GM12891 (cell line): ENCODE measurements at regions not wholly inside any gene's neighbourhood (a gene's known extent, or its start where the extent isn't known, plus 50 kb on each side); places are given as distances from the start of the nearest gene placed in this dataset.

Source experiments
- PAX5 ChIP-seq: IDR thresholded peaks from 2 replicates; pipeline ENCODE4 v1.6.1; 2011; ENCODE audit warnings: low read length, moderate library complexity, mild to moderate bottlenecking; ENCODE audit not compliant: insufficient read depth, severe bottlenecking
- POLR2A ChIP-seq: IDR thresholded peaks from 2 replicates; pipeline ENCODE4 v1.6.1; 2011; ENCODE audit warnings: low read depth, low read length, control low read depth
- POLR2AphosphoS5 ChIP-seq: IDR thresholded peaks from 2 replicates; pipeline ENCODE4 v1.6.1; 2011; ENCODE audit warnings: low read depth, low read length, control low read depth
- POU2F2 ChIP-seq: IDR thresholded peaks from 2 replicates; pipeline ENCODE4 v1.6.1; 2011; ENCODE audit warnings: low read depth, mild to moderate bottlenecking, control low read depth, low read length, moderate library complexity
- TAF1 ChIP-seq: IDR thresholded peaks from 2 replicates; pipeline ENCODE4 v1.6.1; 2011; ENCODE audit warnings: low read depth, low read length, control low read depth

DNA sequence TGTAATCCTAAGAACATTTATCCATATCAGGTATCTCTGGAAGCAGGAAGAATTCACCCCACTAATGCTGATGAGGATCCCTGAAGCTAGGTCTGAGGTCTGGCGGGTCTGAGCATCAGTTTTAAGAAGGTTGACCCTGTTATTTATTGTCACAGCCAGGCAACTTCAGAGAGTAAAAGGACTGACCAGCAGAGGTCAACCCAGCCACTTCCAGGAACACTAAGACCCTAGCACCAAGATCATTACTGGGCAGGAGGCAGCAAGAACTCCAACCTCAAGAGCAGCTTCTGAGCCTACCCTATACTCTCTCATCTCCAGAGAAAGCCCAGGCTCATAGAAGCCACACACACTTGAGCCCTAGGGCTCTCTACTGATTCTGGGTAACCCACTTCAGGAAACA, 901.4 kb downstream of the DCDC2C start:
- TF ChIP-seq POLR2AphosphoS5: no peak
- no peak for TF ChIP-seq POLR2A
- no peak for TF ChIP-seq POU2F2
- TF ChIP-seq TAF1: no peak
- no peak for TF ChIP-seq PAX5
